T1000 (cell line): ENCODE measurements at regions not wholly inside any gene's neighbourhood (a gene's known extent, or its start where the extent isn't known, plus 50 kb on each side); places are given as distances from the start of the nearest gene placed in this dataset.
A peak's percentile ranks its signal among the peaks of the same experiment; 100 is the strongest.

Experiments
- DNase-seq: peaks from one replicate; lab custom pipeline; 2025; ENCODE audit warnings: mixed read lengths; lab: John Stamatoyannopoulos, UW

DNA sequence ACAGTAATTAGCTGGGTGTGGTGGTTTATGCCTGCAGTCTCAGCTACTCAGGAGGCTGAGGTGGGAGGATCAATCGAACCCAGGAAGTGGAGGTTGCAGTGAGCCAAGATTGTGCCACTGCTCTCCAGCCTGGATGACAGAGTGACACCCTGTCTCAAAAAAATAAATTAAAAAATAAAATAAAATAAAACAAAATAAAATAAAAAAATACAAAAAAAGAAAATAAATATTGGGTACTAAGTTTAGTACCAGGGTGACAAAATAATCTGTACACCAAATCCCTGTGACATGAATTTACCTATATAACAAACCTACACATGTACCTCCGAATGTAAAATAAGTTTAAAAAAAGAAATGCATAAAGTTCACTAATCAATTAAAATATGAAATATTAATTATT is 666.0 kb upstream of the CDH18 start:
- DNase-seq: no peak

DNA sequence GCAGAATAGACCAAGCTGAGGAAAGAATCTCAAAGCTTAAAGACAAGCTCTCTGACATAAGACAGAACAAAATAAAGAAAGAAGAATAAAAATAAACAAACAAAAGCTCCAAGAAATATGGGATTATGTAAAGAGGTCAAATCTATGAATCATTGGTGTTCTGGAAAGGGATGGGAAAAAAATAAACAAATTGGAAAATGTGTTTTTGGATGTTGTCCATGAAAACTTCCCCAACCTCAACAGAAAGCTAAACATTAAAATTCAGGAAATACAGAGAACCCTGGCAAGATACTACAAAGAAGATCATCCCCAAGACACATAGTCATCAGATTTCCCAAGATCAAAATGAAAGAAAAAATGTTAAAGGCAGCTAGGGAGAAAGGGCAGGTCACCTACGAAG is 662.0 kb upstream of the CDH18 start:
- DNase-seq: no peak

DNA sequence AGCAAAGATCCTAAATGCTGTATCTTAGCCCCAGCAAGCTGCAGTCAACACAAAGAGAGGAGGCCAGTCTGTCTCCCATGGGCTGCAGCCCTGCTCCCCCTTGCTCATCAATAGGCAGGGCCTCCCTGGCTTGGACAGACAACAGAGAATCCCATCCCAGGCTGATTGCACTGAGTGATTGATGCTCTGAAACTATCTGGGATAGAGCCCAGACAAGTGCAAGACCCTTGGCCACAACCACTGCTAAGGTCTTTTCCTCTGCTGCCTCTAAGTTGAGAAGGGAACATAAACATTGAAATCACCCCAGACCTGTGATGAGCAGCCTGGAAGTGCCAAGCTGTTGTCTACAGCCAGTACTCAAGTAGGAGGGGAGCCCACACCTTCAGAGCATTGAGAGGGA is 661.0 kb upstream of the CDH18 start:
- DNase-seq: no peak

DNA sequence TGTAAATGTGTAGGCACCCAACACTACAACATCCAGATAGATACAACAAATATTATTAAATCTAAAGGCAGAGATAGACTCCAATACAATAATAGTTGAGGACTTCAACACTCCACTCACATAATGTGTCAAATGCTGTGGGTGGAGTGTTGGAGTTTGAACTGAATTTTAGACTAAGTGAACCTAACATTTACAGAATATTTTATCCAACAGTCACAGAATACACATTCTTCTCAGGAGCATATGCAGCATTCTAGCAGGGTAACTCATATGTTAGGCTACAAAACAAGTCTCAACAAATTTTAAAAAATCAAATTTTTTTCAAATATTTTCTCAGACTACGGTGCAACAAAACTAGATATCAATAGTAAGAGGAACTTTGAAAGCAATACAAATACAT is 648.7 kb upstream of the CDH18 start:
- DNase-seq: no peak

DNA sequence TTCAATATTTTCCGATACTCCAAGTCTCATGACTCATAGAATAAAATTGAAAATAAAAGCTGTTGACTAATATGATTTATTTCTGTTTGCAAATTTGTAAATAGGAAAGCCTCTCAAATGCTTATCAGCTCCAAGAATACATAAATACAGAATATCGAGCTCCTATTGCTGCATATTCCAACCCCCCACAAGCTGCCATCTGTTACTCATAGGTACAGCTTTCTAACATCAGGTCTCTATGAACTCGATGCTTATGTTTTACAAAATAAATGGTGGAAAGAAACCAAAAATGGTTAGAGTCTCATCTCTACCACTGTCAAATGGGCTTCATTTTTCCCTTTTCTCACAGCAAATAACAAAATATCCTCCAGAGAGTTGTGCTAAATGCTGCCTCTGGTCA is 631.6 kb upstream of the CDH18 start:
- DNase-seq: no peak

DNA sequence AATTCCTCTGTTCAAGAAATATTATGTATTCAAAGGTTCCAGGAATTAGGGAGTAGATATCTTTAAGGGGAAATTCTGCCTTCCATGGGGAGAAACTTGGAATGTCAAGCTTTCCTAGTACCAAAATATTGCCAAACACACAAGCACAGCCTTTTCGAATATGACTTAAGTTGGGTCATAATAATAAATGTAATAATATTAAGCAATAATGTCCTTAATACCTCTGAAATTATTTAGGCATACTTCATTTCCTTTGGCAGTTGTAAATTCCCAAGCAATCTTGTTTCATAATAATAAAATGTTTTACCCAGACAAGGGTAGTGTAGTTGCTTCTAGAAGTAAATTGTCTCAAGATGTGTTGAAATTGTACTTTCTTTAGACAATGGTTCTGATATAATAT is 630.3 kb upstream of the CDH18 start:
- no peak for DNase-seq

DNA sequence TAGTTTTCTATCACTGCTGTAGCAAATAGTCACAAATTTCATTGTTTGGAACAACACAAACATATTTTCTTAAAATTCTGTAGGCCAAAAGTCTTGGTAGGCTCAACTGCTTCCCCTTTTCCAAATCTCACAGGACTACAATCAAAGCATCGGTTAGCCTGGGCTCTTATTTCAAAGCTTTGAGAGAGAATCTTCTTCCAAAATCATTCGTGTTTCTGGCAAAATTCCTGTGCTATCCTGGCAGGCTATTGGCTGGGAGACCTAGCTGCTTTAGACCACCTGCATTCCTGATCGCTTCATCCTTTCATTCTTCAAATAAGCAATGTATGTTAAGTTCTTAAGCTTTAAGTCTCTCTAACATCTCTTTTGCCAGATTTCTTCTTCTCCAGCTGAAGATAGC is 629.8 kb upstream of the CDH18 start:
- no peak for DNase-seq

DNA sequence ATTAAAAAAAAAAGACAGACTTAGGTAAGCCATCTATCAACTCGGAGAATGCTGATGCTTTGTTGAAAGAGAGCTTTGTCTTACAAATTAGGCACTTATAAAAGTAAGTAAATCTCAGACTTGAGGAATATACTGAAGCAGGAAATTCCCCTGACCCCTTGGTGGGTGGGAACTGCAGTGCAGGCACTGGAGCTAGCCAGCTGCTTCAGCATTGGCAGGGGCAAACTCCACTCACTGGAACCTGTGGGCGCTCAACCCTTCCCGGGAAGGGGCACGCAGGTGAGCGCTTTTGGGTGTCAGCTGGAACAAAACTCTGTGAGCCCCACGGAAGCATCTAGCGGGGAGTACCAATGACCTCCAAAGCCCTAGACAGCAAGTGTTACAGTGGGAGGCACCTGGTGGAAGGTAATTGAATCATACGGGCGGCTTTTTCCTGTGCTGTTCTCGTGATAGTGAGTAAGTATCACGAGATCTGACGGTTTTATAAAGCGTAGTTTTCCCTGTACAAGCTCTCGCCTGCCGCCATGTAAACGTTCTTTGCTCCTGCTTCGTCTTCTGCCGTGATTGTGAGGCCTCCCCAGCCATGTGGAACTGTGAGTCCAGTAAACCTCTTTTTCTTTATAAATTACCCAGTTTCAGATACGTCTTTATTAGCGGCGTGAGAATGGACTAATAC is 628.0 kb upstream of the CDH18 start:
- DNase-seq: no peak

DNA sequence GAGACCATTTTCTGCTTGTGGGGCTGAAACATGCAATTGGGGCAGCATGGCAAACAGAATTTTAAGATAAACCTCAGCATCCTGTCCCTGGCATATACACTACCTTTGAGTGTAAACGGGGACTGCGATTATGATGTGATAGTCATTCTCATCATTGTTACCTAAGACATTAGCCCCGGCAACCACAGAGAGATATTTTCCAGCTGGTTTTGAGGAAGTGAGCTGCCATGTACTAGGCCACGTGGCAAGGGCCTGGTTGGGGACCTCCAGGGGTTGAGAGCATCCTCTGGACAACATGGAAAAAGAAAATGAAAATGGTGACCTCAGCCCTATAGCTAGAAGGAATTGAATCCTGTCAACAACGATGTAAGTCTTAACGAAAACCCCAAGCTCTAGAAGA is 623.6 kb upstream of the CDH18 start:
- no peak for DNase-seq

DNA sequence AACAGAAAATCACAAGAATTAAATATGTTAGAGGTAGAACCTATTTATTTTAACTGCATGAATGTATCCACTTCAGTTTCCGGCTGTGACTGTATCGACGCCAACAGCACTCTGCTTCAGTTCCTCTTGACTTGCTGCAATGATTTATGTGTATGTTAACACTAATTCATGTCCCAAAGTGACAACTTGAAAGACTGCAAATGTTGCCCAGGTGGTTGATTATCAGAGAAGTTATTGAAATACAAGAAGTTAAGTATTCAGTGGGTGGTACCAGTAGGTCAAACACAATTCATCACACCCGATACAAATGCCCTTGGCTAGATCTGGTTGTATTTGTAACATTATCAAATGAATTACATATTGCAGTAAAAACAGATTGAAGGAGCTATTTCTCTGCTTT is 622.7 kb upstream of the CDH18 start:
- no peak for DNase-seq

DNA sequence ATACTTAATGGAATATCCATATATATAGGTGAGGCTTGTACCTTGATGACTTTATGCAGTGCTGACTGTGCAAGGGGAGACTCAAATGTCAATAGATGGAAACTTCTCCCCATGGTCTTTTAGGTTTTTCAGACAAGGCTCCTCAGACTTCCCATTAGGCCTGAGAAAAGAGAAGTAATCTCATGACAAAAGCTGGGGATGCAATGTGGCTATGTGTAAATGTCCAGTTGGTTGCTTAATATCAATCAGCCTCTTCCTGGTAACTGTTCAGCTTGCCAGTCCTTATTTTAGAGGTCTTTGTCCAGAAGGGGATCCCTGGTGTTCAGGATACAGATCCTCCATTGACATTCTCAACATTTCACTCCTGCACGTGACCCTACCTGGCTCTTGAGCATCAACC is 621.1 kb upstream of the CDH18 start:
- DNase-seq: no peak

DNA sequence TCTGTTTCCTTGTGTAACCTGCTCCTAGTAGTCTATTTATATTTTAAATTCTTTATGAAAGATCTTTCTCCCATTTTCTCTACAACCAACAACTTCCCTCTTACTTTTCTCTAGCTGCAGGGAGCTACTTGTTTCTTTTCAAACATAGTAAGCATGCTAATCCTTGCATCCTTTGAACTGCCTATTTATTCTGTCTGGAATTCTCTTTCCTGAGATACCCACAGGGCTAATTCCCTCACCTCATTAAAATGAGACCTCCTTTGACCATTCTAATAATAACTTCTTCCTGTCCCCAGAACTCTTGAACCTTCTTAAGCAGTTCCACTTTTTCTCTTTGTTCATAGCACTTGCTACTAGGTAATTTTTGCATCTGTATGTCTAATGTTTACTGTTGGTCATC is 620.6 kb upstream of the CDH18 start:
- DNase-seq: no peak

DNA sequence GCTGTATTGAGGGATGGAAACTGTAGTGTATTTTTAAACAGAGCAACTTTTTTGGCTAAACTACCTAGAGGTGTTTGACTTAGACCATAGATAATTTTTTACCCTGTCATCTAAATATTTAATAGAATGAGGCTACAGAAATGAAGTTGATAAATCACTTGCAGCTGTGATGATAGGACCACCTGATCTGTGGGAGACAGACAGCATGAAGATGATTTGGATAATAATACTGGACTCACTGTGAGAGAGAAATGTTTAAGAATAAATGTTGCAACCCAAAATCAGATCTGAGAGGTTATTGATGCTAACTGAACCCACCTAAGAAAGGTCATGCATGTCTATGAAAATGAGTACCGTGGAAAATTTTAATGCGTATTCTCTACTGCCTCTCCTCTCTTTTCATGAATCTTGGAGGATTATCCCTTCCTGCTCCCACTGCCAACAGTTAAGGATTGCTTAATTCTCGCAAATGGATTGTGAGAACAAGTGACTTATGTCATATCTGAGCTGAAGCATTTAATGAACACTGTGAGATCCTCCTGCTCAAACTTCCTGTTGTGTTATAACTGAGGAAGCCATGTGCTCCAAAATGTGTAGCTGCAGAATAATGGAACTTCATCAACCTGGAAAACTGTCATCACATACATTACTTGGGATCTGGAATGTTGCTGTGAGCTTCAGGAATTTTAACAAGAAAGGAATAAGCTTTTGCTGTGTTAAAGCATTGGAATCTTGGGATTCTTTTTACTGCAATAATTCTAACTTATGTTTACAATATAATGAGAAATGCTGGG is 617.9 kb upstream of the CDH18 start:
- DNase-seq: no peak

DNA sequence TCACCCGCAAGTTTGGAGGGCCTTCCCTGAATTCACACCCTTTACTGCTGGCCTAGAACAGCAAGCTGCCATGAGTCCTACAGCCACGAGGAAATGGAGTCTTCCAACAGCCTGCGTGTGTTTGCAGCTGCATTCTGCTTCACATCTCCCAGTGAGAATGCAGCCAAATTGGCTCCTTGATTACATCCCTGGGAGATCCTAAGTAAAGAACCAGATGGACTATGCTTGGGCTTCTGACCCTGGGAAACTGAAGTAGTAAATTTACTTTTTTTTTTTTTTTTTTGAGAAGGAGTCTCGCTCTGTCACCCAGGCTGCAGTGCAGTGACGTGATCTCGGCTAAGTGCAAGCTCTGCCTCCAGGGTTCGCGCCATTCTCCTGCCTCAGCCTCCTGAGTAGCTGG is 617.0 kb upstream of the CDH18 start:
- no peak for DNase-seq

DNA sequence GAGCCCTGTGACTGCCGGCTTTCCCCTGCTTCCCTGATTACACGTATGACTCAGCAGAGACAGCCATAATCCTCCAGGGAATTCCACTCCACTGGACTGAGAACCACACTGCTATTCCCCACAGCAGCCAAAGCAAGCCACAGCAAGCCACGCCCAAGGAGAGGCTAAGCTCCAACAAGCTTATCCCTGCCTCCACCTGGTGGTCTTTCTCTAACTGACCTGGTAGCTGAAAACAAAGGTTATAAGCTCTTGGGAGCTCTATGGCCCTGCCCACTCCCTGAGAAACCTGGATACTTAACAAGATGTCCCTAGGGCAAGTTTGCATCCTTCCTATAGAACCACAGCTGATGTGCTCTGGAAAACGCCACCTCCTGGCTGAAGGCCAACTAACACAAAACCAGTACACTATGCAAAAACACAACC is 613.7 kb upstream of the CDH18 start:
- peak; percentile 54 for DNase-seq

DNA sequence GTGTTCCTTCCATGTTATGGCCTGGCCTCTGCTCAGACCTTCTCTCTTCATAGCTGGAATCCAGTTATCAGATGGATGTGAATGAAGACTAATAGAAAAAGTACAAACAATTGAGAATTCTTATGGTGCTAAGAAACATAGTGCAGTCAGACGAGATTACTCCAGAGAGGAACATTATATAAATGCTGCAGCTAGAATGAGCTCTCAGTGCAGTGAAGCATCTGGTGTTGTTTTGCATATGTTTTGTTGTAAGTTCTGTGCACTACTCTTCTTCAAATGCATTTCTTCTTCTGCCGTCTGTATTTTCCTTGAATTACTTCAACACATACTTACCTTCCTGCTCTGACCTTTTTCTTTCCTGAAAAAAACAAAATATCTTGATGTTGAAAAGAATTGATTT is 602.4 kb upstream of the CDH18 start:
- DNase-seq: no peak

DNA sequence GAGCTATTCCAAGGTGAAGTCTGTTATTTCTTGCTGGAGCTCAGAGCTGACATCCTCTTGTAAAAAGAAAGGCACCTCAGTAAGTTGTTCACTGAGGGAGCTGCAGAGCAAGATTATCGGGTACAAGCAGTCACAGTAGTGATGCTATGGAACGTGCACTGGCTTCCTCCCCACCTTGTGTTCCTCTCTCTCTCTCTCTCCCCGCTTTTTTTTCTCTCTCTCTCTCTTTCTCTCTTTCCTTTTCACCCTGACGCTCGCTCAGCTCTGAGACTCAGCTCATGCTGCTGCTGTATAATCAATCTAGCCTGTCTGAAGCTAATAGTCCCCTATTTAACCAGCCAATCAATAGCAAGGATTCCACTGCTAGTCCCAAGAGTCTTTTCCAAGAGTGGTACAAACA is 587.6 kb upstream of the CDH18 start:
- DNase-seq: no peak

DNA sequence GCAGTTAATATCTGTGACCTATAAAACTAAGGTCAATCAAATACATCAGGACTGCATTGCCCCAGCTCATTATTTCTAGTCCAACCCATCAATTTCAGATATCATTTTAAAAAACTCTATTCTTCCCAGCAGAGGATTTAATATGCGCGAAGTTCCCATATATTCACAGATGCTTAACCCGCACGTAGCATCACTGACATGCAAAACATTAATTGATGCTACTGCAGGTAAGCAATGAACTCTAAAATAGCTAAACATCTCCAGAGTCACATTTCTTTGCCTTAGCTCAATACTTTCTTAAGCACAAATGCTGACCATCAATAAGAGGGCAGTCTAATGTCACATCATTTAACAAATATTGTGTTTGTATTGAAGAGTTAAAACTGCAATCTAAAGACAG is 586.6 kb upstream of the CDH18 start:
- DNase-seq: no peak

DNA sequence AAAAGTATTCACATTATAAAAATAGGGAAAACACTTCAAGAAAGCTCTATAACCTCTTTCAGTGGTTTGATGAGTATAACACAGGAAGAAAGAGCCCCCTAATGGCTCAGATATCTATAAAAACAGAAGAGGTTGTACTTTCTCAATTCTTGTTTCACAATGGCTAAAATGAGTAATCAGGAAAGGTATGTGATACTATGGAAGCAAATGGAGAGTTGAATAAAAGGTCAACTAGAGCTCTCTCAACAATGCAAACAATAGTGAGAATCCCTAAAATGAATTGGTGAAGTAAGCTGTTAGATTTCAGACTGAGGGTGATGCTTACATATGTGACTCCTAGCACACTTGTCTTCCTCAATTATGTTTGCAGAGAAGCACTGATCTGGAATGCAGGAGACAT is 584.6 kb upstream of the CDH18 start:
- no peak for DNase-seq

DNA sequence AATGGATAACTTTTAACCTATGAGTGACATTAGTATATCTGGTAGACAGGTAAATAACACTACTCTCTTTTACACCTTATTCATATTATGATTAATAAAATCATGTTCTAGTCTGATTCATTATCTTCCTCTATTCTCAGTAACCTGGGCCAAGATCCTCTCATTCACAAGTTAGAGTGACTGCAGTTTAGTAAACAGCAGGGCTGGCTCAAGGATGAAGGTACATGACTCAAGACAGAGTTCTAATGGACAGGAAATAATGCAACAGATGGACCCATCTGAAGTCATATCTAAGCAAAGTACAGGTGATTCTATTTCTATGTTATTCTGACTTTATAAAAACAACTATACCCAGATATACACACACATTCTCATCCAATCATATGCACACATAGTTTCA is 582.5 kb upstream of the CDH18 start:
- DNase-seq: no peak

DNA sequence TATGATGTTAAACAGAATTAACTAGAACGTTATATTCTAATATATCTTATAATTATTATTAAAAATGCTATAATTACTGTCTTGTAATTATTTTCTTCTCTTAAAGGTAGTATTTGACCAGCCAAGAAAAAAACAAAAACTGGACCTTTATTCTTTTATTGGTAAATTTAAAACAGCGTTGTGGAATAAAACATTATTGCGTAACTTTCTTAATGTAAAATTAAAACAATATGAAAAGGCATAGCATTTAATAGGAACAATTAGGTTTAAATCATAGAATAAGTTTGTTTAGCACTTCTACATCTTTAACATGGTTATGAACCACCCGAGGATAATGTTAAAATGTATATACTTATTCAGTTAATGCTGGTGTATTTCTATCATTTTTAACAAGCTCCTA is 574.5 kb upstream of the CDH18 start:
- no peak for DNase-seq

DNA sequence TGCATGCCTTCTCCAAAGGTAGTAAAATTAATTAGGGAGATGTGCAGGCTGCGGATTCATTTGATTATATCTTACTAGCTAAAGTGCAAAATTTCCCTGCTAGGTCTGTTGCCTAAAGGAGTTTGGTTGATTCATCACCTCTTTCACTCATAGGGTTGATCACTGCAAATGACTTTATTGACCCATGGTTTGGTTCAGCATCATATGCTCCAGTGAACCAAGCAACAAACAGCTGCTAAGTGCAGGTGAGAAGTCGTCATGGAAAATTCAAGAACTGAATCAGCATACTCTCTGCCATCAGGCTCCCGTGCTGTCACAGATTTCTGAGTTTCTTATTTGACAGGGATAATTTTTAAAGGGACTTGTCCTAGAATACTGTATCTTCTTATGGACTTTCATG is 571.8 kb upstream of the CDH18 start:
- no peak for DNase-seq

DNA sequence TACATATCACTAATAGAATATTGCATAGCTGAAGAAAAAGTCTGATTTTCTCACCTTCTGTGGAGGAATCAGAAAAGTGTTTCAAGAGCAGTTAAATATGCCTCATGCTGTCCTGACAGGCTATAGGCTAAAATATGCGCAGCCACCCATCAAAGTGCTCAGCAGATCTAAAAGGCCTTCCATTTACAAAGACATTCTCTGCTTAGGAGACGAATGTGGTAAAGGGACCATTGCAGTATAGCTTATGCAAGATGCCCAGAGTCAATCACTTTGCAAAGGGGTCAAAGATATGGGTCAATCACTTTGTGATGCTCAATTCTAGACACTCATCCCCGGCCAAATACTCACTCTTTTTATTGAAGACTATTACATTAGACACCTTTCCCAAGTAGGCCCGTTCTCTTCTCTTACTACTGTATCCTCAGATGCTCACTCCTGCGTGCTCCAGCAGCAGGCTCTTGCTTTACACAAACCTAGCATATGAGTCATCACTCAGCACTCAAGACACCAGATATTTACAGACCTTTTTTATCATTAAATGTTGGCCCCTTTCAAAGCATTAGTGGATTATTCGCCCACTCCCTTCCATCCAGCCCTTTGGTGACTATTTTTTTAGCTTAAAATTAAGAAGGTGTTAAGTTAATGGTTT is 568.2 kb upstream of the CDH18 start:
- DNase-seq: no peak
